ENCODE measurements at regions not wholly inside any gene's neighbourhood (a gene's known extent, or its start where the extent isn't known, plus 50 kb on each side); places are given as distances from the start of the nearest gene placed in this dataset.

DNA sequence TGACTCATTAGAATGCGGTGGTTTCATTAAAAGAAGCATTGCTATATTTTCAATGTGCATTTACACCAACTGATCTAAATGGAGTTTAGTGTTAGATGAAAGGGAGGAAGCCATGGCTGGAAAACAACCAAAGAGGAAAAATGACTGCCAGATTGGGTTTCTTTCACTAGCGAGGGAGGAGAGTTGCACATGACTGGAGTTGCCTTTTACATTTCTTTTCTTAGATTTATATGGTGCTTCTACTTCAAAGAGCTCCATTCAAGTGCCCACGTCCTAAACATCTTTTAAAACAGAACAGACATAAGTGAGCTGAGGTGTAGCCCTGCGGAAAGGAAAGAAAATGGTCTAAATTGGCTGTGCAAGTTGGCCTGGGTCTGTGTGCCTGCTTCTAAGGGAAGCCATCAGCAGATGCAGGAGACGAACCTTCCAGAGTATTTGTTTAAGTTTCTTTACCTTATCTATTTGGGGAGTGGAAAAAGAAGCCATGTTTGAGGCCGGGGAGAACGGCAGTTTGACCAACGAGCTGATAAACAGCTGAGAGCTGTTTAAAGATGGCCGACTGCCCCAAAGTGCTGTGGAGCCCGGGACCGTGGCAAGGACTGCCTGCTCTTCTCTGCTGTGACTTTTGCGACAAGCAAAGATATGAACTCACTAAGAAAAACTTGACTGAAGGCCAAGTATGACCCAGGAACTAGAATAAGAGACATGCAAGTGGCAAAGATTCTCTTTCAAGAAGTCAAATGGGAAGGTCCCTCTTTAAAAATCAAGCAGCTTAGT, 327.0 kb downstream of the ZNF516 start (continued):
- TF ChIP-seq ZNF331 (CRISPR knock-in tag; IDR thresholded peaks at IDR 0.05; ENCODE audit: low read depth) (no peak), NANOG (IDR thresholded peaks at IDR 0.05; ENCODE audit: borderline replicate concordance) (no peak), STAT1 (IDR thresholded peaks at IDR 0.05; ENCODE audit: unreplicated experiment) (no peak)
- TF ChIP-seq, protein P1, sequence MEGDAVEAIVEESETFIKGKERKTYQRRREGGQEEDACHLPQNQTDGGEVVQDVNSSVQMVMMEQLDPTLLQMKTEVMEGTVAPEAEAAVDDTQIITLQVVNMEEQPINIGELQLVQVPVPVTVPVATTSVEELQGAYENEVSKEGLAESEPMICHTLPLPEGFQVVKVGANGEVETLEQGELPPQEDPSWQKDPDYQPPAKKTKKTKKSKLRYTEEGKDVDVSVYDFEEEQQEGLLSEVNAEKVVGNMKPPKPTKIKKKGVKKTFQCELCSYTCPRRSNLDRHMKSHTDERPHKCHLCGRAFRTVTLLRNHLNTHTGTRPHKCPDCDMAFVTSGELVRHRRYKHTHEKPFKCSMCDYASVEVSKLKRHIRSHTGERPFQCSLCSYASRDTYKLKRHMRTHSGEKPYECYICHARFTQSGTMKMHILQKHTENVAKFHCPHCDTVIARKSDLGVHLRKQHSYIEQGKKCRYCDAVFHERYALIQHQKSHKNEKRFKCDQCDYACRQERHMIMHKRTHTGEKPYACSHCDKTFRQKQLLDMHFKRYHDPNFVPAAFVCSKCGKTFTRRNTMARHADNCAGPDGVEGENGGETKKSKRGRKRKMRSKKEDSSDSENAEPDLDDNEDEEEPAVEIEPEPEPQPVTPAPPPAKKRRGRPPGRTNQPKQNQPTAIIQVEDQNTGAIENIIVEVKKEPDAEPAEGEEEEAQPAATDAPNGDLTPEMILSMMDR (conservative IDR thresholded peaks at IDR 0.05; ENCODE audit: low read depth in 2 of 2) = no peak
- TF ChIP-seq, protein P2, sequence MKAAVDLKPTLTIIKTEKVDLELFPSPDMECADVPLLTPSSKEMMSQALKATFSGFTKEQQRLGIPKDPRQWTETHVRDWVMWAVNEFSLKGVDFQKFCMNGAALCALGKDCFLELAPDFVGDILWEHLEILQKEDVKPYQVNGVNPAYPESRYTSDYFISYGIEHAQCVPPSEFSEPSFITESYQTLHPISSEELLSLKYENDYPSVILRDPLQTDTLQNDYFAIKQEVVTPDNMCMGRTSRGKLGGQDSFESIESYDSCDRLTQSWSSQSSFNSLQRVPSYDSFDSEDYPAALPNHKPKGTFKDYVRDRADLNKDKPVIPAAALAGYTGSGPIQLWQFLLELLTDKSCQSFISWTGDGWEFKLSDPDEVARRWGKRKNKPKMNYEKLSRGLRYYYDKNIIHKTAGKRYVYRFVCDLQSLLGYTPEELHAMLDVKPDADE (IDR thresholded peaks at IDR 0.05) = no peak

DNA sequence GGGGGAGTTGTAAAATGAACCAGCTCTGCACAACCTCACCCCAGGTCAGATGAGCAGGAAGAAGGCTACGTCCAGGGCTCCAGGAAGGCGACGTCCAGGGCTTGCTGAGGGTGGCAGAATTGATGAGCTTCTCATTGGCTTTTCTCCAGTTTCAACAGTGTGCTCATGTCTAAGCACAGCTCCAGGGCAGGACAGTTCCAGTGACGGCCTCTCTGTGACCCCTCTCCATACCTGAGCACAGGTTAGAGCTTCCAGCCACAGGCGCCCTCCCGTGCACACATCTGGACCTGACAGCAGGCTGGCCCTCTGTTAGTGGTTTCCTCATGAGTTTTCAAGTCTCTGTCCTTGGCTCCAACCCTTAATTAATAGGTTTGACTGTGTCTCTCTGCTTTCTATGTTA, 327.6 kb downstream of the ZNF516 start:
- H3K4me2 ChIP-seq = no peak overlapping the region
- Mint-ChIP-seq H3K27me3 (ENCODE audit: insufficient read depth, low read depth, poor library complexity) (peaks cover 5% of the 10 kb centered on the region), H3K9me3 (no peaks in the 10 kb centered on the region), H3K4me3 (no peak overlapping the region), H3K27ac (no peak overlapping the region), H3K4me1 (no peaks in the 10 kb centered on the region), H3K36me3 (ENCODE audit: low read depth) (no peaks in the 10 kb centered on the region)
- TF ChIP-seq ZNF331 (CRISPR knock-in tag; IDR thresholded peaks at IDR 0.05; ENCODE audit: low read depth) (no peak), STAT1 (IDR thresholded peaks at IDR 0.05; ENCODE audit: unreplicated experiment) (no peak)
- TF ChIP-seq, protein P1 (conservative IDR thresholded peaks at IDR 0.05; ENCODE audit: low read depth in 2 of 2) = 0 out of 4 replicates have a peak, but pooled peaks of 1 of the 2 experiments have one; percentile 26
- TF ChIP-seq, protein P3, sequence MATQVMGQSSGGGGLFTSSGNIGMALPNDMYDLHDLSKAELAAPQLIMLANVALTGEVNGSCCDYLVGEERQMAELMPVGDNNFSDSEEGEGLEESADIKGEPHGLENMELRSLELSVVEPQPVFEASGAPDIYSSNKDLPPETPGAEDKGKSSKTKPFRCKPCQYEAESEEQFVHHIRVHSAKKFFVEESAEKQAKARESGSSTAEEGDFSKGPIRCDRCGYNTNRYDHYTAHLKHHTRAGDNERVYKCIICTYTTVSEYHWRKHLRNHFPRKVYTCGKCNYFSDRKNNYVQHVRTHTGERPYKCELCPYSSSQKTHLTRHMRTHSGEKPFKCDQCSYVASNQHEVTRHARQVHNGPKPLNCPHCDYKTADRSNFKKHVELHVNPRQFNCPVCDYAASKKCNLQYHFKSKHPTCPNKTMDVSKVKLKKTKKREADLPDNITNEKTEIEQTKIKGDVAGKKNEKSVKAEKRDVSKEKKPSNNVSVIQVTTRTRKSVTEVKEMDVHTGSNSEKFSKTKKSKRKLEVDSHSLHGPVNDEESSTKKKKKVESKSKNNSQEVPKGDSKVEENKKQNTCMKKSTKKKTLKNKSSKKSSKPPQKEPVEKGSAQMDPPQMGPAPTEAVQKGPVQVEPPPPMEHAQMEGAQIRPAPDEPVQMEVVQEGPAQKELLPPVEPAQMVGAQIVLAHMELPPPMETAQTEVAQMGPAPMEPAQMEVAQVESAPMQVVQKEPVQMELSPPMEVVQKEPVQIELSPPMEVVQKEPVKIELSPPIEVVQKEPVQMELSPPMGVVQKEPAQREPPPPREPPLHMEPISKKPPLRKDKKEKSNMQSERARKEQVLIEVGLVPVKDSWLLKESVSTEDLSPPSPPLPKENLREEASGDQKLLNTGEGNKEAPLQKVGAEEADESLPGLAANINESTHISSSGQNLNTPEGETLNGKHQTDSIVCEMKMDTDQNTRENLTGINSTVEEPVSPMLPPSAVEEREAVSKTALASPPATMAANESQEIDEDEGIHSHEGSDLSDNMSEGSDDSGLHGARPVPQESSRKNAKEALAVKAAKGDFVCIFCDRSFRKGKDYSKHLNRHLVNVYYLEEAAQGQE (IDR thresholded peaks at IDR 0.05; ENCODE audit: unreplicated experiment) = no peak
- no peaks in the 10 kb centered on the region for H3K79me2 ChIP-seq (replicated peaks; ENCODE audit: insufficient read depth)
- H3K4me1 ChIP-seq (ENCODE audit: insufficient read depth) = no peaks in the 10 kb centered on the region
- H3K36me3 ChIP-seq (ENCODE audit: insufficient read depth) = no peaks in the 10 kb centered on the region
- H3K9me2 ChIP-seq (ENCODE audit: insufficient read depth) = 0 out of 2 replicates have a peak, but pooled peaks cover 4% of the 10 kb centered on the region
- no peak overlapping the region for H2AFZ ChIP-seq
- no peak overlapping the region for H3K27ac ChIP-seq (ENCODE audit: low read depth)
- no peaks in the 10 kb centered on the region for H3K27me3 ChIP-seq (ENCODE audit: insufficient read depth)
- no peak overlapping the region for H3K4me3 ChIP-seq
- ATAC-seq = peak; percentile 68
- H3F3A ChIP-seq (replicated peaks; ENCODE audit: low read depth) = no peaks in the 10 kb centered on the region
- no peak for DNase-seq (ENCODE audit: low spot score)
- no peaks in the 10 kb centered on the region for H4K20me1 ChIP-seq (replicated peaks; ENCODE audit: insufficient read depth)

All from GM23338 (cell line).